ENCODE measurements at regions not wholly inside any gene's neighbourhood (a gene's known extent, or its start where the extent isn't known, plus 50 kb on each side); places are given as distances from the start of the nearest gene placed in this dataset.

DNA sequence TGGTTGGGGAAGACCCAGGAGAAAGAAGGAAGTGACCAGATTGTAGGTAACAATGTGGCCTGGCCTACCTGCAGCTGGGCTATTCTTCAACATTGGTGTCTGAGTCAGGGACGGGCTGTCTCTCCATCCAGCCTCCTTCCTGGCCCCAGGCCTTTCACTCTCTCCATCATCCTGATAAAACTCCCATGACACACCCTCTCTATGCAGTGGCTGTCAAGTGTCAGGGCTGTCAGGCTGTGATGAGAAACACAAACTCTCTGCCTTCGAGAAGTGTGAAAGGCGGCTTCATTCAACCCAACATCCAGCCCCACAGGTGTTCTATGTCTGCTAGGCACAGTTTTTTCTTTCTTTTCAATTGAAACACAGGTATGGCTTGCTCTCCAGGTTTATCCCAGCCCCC is 153.3 kb upstream of the VSTM2B start:
- Mint-ChIP-seq H3K4me3 (no peak overlapping the region), H3K27me3 (ENCODE audit: low read depth) (peaks cover 52% of the 10 kb centered on the region), H3K9me3 (no peaks in the 10 kb centered on the region), H3K4me1 (peaks cover 8% of the 10 kb centered on the region), H3K27ac (no peak overlapping the region), H3K36me3 (no peaks in the 10 kb centered on the region)
- TF ChIP-seq, protein P1, sequence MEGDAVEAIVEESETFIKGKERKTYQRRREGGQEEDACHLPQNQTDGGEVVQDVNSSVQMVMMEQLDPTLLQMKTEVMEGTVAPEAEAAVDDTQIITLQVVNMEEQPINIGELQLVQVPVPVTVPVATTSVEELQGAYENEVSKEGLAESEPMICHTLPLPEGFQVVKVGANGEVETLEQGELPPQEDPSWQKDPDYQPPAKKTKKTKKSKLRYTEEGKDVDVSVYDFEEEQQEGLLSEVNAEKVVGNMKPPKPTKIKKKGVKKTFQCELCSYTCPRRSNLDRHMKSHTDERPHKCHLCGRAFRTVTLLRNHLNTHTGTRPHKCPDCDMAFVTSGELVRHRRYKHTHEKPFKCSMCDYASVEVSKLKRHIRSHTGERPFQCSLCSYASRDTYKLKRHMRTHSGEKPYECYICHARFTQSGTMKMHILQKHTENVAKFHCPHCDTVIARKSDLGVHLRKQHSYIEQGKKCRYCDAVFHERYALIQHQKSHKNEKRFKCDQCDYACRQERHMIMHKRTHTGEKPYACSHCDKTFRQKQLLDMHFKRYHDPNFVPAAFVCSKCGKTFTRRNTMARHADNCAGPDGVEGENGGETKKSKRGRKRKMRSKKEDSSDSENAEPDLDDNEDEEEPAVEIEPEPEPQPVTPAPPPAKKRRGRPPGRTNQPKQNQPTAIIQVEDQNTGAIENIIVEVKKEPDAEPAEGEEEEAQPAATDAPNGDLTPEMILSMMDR (IDR thresholded peaks at IDR 0.05; ENCODE audit: unreplicated experiment) = no peak
- DNase-seq (ENCODE audit: low spot score in 2 of 2, unreplicated experiment in 2 of 2) = no peak

DNA sequence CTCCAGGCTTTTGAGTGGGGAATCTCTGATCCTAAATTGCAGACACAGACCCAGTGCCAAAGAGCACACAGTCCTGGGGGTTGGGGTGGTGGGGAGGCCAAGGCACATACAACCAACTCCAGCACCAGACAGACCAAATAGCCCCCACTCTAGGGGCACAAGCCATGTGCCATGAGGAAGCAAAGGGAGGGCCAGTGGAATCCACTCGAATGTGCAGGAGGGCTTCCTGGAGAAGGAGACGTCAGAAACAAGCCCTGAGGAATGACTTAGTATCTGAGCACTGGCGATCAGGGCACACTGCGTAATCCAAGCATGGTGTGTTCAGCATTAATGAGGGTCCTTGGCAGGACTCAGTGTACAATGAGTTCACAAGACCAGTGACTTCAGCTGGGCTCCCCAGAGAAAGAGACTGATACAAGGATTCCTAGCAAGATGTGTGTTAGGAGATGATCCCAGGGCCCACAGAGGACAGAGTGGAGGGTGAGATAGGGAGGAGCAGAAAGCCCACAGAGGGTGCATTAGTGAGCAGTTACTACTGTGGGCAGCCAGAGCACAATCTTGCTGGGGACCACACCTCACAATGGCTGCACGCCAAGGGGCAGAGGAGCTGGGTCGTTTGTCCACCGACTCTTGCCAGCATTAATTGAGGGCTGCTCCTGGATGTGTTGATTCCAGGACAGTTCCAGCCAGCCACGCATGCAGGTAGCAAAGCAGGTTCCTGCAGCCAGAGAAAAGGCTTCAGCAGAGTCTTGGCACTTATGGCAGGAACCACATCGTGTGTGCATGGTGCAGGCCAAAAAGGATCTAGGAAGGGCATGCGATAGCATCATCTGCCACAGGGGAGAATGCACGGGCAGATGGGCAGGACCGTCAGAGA is 152.6 kb upstream of the VSTM2B start:
- Mint-ChIP-seq H3K4me3 (no peak overlapping the region), H3K27me3 (ENCODE audit: low read depth) (peaks cover 50% of the 10 kb centered on the region), H3K36me3 (no peaks in the 10 kb centered on the region), H3K4me1 (peaks cover 1% of the 10 kb centered on the region), H3K27ac (no peak overlapping the region), H3K9me3 (no peaks in the 10 kb centered on the region)
- no peak for DNase-seq (ENCODE audit: low spot score in 2 of 2, unreplicated experiment in 2 of 2)
- TF ChIP-seq, protein P1 (IDR thresholded peaks at IDR 0.05; ENCODE audit: unreplicated experiment) = no peak

DNA sequence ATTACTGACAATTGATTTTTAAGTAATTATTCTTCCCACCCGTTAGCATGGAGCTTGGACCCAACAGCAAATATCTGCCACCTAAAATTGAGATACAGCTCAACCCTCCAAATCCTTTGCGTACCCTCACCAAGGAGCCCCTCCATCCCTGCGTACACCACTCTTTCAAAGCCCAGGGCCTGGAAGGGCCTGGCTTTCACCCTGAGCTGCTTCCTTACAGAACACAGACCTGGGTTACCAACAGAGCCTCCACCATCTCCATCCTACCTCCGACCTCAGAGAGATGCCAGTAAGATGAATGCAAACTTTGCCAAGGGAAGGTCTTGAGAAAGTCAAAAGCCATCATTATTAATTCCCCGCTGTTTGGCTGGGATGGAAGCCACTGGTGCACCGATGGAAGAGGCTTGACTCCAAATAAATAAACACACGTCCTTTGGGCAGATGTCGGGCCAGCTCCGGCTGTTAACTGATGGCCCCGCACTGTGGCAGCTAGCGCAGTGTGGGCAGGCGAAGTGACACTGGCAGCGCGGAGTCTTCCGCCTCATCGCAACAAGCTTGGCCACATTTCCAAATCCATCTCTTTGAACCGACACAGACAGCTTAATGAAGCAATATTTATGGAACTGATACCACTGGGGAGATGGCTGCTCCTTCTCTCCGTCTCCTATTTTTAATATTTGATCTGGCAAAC is 150.2 kb upstream of the VSTM2B start:
- Mint-ChIP-seq H3K4me1 (no peaks in the 10 kb centered on the region), H3K36me3 (no peaks in the 10 kb centered on the region), H3K4me3 (no peak overlapping the region), H3K9me3 (no peaks in the 10 kb centered on the region), H3K27ac (no peak overlapping the region), H3K27me3 (ENCODE audit: low read depth) (peaks cover 64% of the 10 kb centered on the region)
- TF ChIP-seq, protein P1 (IDR thresholded peaks at IDR 0.05; ENCODE audit: unreplicated experiment) = no peak
- DNase-seq (ENCODE audit: low spot score in 2 of 2, unreplicated experiment in 2 of 2) = no peak

DNA sequence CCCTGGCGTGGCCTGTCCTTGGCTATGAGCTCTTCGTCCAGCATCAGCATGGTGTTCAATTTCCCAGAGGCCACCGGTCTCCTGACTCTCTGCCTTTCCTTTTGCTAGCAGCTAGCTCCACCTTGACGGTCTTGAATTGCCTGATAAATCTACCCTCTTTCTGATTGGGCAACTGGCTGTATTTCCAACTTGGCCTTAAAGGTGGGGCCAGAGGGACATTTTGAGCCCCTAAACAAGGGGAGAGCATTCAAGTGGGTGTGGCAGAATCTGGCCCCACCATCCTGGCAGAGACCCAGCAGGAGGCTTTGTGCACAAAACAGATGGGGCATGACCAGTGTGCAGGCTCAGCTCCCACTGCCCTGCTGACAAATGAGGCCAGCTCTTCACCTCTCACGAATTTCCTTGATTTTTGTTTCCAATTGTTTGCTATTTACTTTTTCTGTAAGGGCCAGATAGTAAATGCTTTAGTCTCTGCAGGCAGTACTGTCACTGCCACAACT is 148.9 kb upstream of the VSTM2B start:
- TF ChIP-seq, protein P1 (IDR thresholded peaks at IDR 0.05; ENCODE audit: unreplicated experiment) = no peak
- no peaks in the 10 kb centered on the region for H3K36me3 Mint-ChIP-seq

DNA sequence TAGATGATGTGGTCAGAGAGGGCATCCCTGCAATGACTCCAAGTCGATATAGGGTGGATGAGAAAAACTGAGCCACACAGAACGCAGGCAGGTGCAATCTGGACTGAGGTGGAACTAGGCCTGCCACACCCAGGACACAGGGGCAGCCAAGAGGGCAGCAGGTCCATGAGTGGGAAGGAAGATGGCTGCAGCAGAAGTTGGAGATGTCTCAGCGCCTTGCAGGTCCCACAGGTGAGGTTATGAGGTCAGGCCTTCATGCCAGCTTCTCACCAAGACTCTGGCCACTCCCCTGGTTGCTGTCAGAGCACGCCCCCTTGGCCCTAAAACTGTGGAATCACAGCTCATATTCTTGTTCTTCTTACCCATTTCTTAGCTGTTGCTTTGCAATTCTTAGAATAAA is 147.7 kb upstream of the VSTM2B start:
- TF ChIP-seq, protein P1 (IDR thresholded peaks at IDR 0.05; ENCODE audit: unreplicated experiment) = no peak
- H3K27me3 Mint-ChIP-seq (ENCODE audit: low read depth) = peaks cover 76% of the 10 kb centered on the region
- H3K9me3 Mint-ChIP-seq = no peaks in the 10 kb centered on the region
- no peak for DNase-seq (ENCODE audit: low spot score in 2 of 2, unreplicated experiment in 2 of 2)
- H3K4me1 Mint-ChIP-seq = no peaks in the 10 kb centered on the region
- H3K36me3 Mint-ChIP-seq = no peaks in the 10 kb centered on the region
- H3K27ac Mint-ChIP-seq = no peak overlapping the region
- no peak overlapping the region for H3K4me3 Mint-ChIP-seq

More for the DNA sequence above, 148.9 kb upstream of the VSTM2B start:
- Mint-ChIP-seq H3K27ac (no peak overlapping the region), H3K4me3 (no peak overlapping the region), H3K4me1 (no peaks in the 10 kb centered on the region), H3K9me3 (no peaks in the 10 kb centered on the region), H3K27me3 (ENCODE audit: low read depth) (peaks cover 73% of the 10 kb centered on the region)
- DNase-seq (ENCODE audit: low spot score in 2 of 2, unreplicated experiment in 2 of 2) = no peak
